T-helper 2 cell treated with Interferon-gamma antibody and Interleukin-4, amounts not matched to agents 5 μg/mL and 100 μg/mL, for 36 hours (primary cell): ENCODE measurements at regions not wholly inside any gene's neighbourhood (a gene's known extent, or its start where the extent isn't known, plus 50 kb on each side); places are given as distances from the start of the nearest gene placed in this dataset.
"Not testable (repeated sequence)": the region's sequence is repeated elsewhere in the genome, so short reads cannot be mapped to it uniquely, and the experiment has no call there.

Source experiments
- DNase-seq: peaks from one replicate; pipeline ENCODE4 v3.0.0; 2021; ENCODE audit warnings: low spot score
- H3K27ac Mint-ChIP-seq: one replicate; pipeline ENCODE4 v1.8.0; 2021; ENCODE audit warnings: mild to moderate bottlenecking, mixed read lengths
- H3K27me3 Mint-ChIP-seq: one replicate; pipeline ENCODE4 v1.8.0; 2021; ENCODE audit warnings: low read depth, mixed read lengths
- H3K36me3 Mint-ChIP-seq: one replicate; pipeline ENCODE4 v1.8.0; 2021; ENCODE audit warnings: low read depth, mixed read lengths
- H3K4me1 Mint-ChIP-seq: one replicate; pipeline ENCODE4 v1.8.0; 2021; ENCODE audit warnings: low read depth, mixed read lengths
- H3K4me3 Mint-ChIP-seq: one replicate; pipeline ENCODE4 v1.8.0; 2022; ENCODE audit warnings: mild to moderate bottlenecking, moderate library complexity, mixed read lengths
- H3K9me3 Mint-ChIP-seq: one replicate; pipeline ENCODE4 v1.8.0; 2021; ENCODE audit warnings: mixed read lengths

DNA sequence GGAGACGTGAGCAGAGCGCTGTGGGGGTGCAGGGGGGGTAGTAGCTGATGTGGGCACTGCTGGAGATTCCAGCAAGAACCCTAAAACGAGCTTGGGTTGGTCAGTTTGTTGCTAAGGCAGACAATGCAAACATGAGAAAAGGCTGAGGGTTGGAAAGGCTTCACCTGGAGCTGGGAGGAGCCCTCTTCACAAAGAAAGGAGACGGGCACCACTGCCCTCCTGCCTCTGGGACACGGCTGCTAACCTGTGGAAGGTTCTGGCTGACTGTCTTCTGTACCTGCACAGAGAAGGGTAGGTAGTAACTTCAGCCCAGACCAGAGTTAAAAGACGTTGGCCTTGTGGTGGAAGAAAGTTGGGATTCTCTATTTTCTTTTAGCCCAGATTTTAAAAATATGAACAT is 108.7 kb downstream of the SUCLA2 start:
- Mint-ChIP-seq H3K4me3 (no peak overlapping the region), H3K9me3 (peaks cover 4% of the 10 kb centered on the region), H3K4me1 (peaks cover 13% of the 10 kb centered on the region), H3K36me3 (no peaks in the 10 kb centered on the region), H3K27me3 (no peaks in the 10 kb centered on the region), H3K27ac (peak overlapping the region; percentile 29)
- no peak for DNase-seq

GRCh38 chr13:47890146-47890814 is 110.8 kb downstream of the SUCLA2 start:
- Mint-ChIP-seq H3K27me3 (no peaks in the 10 kb centered on the region), H3K9me3 (peaks cover 4% of the 10 kb centered on the region), H3K4me3 (peak overlapping the region; percentile 46), H3K36me3 (no peaks in the 10 kb centered on the region), H3K27ac (peak overlapping the region; percentile 62), H3K4me1 (peaks cover 22% of the 10 kb centered on the region)
- no peak for DNase-seq

GRCh38 chr13:47886314-47886713 is 114.8 kb downstream of the SUCLA2 start:
- peak overlapping the region; percentile 87 for H3K27ac Mint-ChIP-seq
- H3K4me1 Mint-ChIP-seq: peaks cover 22% of the 10 kb centered on the region
- peak overlapping the region; percentile 65 for H3K4me3 Mint-ChIP-seq
- H3K36me3 Mint-ChIP-seq: no peaks in the 10 kb centered on the region
- peaks cover 4% of the 10 kb centered on the region for H3K9me3 Mint-ChIP-seq
- DNase-seq: no peak
- H3K27me3 Mint-ChIP-seq: no peaks in the 10 kb centered on the region

DNA sequence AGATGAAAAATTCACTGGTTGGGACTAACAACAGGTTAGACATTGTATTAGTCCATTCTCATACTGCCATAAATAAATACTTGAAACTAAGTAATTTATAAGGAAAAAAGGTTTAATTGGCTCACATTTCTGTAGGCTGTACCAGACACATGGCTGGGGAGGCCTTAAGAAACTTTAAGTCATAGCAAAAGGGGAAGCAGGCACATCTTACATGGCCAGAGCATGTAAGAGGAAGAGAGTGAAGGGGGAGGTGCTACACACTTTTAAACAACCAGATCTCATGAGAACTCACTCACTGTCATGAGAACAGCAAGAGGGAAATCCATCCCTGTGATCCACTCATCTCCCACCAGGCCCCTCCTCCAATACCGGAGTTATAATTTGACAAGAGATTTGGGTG is 125.9 kb downstream of the SUCLA2 start:
- no peak for DNase-seq
- no peaks in the 10 kb centered on the region for H3K27me3 Mint-ChIP-seq
- no peaks in the 10 kb centered on the region for H3K4me1 Mint-ChIP-seq
- no peak overlapping the region for H3K27ac Mint-ChIP-seq
- no peaks in the 10 kb centered on the region for H3K36me3 Mint-ChIP-seq
- peaks cover 22% of the 10 kb centered on the region for H3K9me3 Mint-ChIP-seq
- H3K4me3 Mint-ChIP-seq: no peak overlapping the region

- H3K27ac Mint-ChIP-seq, DNase-seq, H3K4me1 Mint-ChIP-seq, H3K4me3 Mint-ChIP-seq, H3K27me3 Mint-ChIP-seq, H3K36me3 Mint-ChIP-seq: not testable (repeated sequence)
- H3K9me3 Mint-ChIP-seq: peaks cover 22% of the 10 kb centered on the region
Measured at GRCh38 chr13:47873987-47874386, 127.1 kb downstream of the SUCLA2 start.

DNA sequence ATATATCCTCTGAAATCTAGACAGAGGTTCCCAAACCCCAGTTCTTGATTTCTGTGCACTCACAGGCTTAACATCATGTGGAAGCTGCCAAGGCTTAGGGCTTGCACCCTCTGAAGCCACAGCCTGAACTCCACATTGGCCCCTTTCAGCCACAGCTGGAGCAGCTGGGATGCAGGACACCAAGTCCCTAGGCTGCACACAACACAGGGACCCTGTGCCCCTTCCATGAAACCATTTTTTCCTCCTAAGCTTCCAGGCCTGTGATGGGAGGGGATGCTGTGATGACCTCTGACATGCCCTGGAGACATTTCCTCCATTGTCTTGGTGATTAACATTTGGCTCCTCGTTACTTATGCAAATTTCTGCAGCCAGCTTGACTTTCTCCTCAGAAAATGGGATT is 127.8 kb downstream of the SUCLA2 start:
- DNase-seq, H3K27me3 Mint-ChIP-seq, H3K4me1 Mint-ChIP-seq, H3K4me3 Mint-ChIP-seq, H3K36me3 Mint-ChIP-seq, H3K27ac Mint-ChIP-seq: not testable (repeated sequence)
- H3K9me3 Mint-ChIP-seq: peaks cover 22% of the 10 kb centered on the region

DNA sequence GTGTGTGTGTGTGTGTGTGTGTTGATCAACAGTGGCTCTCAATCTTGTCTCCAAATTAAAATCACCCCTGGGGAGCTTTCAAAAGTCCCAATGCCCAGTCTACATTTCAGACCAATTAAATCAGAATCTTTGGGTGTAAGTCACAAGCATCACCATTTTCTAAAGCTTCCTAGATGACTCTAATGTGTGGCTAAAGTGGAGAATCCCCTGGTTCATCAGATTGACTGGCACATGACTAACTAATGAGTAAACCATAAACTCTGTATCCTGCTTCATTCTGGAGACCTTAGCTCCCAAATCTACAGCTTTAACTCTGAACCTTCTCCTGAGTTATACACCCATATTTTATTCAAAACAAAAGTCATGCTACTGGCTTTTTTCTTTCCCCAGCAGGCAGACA is 131.3 kb downstream of the SUCLA2 start:
- no peak overlapping the region for H3K4me3 Mint-ChIP-seq
- H3K4me1 Mint-ChIP-seq: no peaks in the 10 kb centered on the region
- H3K36me3 Mint-ChIP-seq: no peaks in the 10 kb centered on the region
- H3K27ac Mint-ChIP-seq: no peak overlapping the region
- no peak for DNase-seq
- peaks cover 14% of the 10 kb centered on the region for H3K9me3 Mint-ChIP-seq
- peaks cover 6% of the 10 kb centered on the region for H3K27me3 Mint-ChIP-seq

DNA sequence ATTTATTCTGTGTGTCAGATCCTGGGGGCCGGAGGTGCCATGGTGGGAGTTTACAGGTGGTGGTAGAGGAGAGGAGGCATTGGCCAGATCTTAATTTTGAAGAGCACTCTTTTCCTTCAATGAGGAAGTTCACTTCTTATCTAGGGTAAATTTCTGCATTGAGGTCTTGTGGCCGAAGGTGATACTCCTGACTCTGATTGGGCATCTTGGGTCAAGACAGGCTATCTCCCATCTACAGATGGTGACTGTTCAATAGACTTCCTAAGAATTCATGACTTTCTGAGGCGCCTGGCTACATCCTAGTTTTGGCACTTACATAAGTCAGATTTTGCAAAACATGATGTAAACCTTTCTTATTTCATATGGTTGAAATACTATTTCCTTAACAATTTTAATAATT is 135.2 kb downstream of the SUCLA2 start:
- Mint-ChIP-seq H3K27ac (no peak overlapping the region), H3K36me3 (no peaks in the 10 kb centered on the region), H3K4me3 (no peak overlapping the region), H3K9me3 (no peaks in the 10 kb centered on the region), H3K4me1 (no peaks in the 10 kb centered on the region), H3K27me3 (peaks cover 12% of the 10 kb centered on the region)
- no peak for DNase-seq

DNA sequence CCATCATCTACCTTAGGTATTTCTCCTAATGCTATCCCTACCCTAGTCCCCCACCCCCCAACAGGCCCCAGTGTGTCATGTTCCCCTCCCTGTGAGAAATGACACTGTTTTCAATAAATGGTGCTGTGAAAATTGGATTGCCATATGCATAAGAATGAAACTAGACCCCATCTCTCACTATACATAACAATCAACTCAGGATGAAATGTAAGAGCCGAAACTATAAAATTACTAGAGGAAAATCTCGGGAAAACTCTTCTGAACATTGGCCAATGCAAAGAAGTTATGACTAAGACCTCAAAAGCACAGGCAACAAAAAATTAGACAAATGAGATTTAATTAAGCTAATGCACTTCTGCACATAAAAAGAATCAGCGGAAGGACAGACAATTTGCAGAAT is 138.2 kb downstream of the SUCLA2 start:
- H3K9me3 Mint-ChIP-seq: no peaks in the 10 kb centered on the region
- peaks cover 18% of the 10 kb centered on the region for H3K27me3 Mint-ChIP-seq
- no peak overlapping the region for H3K27ac Mint-ChIP-seq
- no peak for DNase-seq
- no peaks in the 10 kb centered on the region for H3K4me1 Mint-ChIP-seq
- H3K36me3 Mint-ChIP-seq: no peaks in the 10 kb centered on the region
- H3K4me3 Mint-ChIP-seq: no peak overlapping the region

GRCh38 chr13:47859165-47859564 is 141.9 kb downstream of the SUCLA2 start:
- no peaks in the 10 kb centered on the region for H3K4me1 Mint-ChIP-seq
- H3K27ac Mint-ChIP-seq: no peak overlapping the region
- H3K27me3 Mint-ChIP-seq: peaks cover 10% of the 10 kb centered on the region
- no peak for DNase-seq
- H3K36me3 Mint-ChIP-seq: no peaks in the 10 kb centered on the region
- no peak overlapping the region for H3K4me3 Mint-ChIP-seq
- H3K9me3 Mint-ChIP-seq: no peaks in the 10 kb centered on the region

GRCh38 chr13:47858042-47859025 is 142.7 kb downstream of the SUCLA2 start:
- DNase-seq: no peak
- no peak overlapping the region for H3K27ac Mint-ChIP-seq
- H3K36me3 Mint-ChIP-seq: no peaks in the 10 kb centered on the region
- no peaks in the 10 kb centered on the region for H3K4me1 Mint-ChIP-seq
- H3K27me3 Mint-ChIP-seq: peaks cover 10% of the 10 kb centered on the region
- no peaks in the 10 kb centered on the region for H3K9me3 Mint-ChIP-seq
- no peak overlapping the region for H3K4me3 Mint-ChIP-seq

GRCh38 chr13:47853236-47853635 is 147.8 kb downstream of the SUCLA2 start:
- no peak overlapping the region for H3K4me3 Mint-ChIP-seq
- H3K36me3 Mint-ChIP-seq: no peaks in the 10 kb centered on the region
- DNase-seq: no peak
- no peaks in the 10 kb centered on the region for H3K4me1 Mint-ChIP-seq
- no peak overlapping the region for H3K27ac Mint-ChIP-seq
- H3K9me3 Mint-ChIP-seq: peaks cover 4% of the 10 kb centered on the region
- H3K27me3 Mint-ChIP-seq: peaks cover under 1% of the 10 kb centered on the region

DNA sequence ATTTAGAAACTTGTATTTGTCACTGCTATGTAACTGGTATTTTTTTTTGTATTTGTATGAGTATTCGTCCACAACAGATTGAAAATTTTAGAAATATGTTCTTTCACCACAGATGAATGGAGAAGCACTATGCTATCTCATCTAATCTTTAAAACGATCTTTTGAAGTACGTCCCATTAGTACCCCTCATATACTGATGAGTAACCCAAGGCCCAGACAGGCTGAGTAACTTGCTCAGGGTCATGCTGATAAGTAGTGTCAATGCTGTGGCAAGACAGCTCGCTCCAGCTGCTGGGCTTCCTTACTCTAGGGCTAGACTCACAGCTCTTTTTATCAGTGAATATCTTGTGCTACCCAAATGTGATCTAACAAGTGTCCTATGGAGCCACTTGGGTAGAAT is 154.2 kb downstream of the SUCLA2 start:
- no peaks in the 10 kb centered on the region for H3K27me3 Mint-ChIP-seq
- no peaks in the 10 kb centered on the region for H3K36me3 Mint-ChIP-seq
- peaks cover 4% of the 10 kb centered on the region for H3K9me3 Mint-ChIP-seq
- no peak overlapping the region for H3K4me3 Mint-ChIP-seq
- no peaks in the 10 kb centered on the region for H3K4me1 Mint-ChIP-seq
- DNase-seq: no peak
- H3K27ac Mint-ChIP-seq: no peak overlapping the region

GRCh38 chr13:47845981-47846380 is 155.1 kb downstream of the SUCLA2 start:
- no peak overlapping the region for H3K27ac Mint-ChIP-seq
- H3K9me3 Mint-ChIP-seq: peaks cover 4% of the 10 kb centered on the region
- no peaks in the 10 kb centered on the region for H3K4me1 Mint-ChIP-seq
- no peak for DNase-seq
- no peaks in the 10 kb centered on the region for H3K27me3 Mint-ChIP-seq
- no peak overlapping the region for H3K4me3 Mint-ChIP-seq
- H3K36me3 Mint-ChIP-seq: no peaks in the 10 kb centered on the region
